Right atrium auricular region (tissue), 2 donors: ENCODE measurements at regions not wholly inside any gene's neighbourhood (a gene's known extent, or its start where the extent isn't known, plus 50 kb on each side); places are given as distances from the start of the nearest gene placed in this dataset.
A peak's percentile ranks its signal among the peaks of the same experiment; 100 is the strongest.
"Not testable (repeated sequence)": the region's sequence is repeated elsewhere in the genome, so short reads cannot be mapped to it uniquely, and the experiment has no call there.

Experiments
- DNase-seq: peaks from one replicate; pipeline ENCODE4 v3.0.0-alpha.2; 2019; ENCODE audit warnings: low spot score
- H3K27ac ChIP-seq, 2 donors: fragments of 200-600 bp; sonication (generic); 1 replicate in 1 of 2; 2 replicates in 1 of 2; pipeline ENCODE4 v1.5.1; 2016 to 2019
- H3K27me3 ChIP-seq, 2 donors: fragments of 200-600 bp; sonication (generic); one replicate each; pipeline versions ENCODE4 v1.5.1 to v1.6.0; 2017 to 2019
- H3K36me3 ChIP-seq: fragments of 200-600 bp; sonication (generic); one replicate; pipeline ENCODE4 v1.5.1; 2016
- H3K4me1 ChIP-seq, 2 donors: fragments of 200-600 bp; sonication (generic); one replicate each; pipeline versions ENCODE4 v1.5.1 to v1.6.0; 2017 to 2019
- H3K4me3 ChIP-seq, 2 donors: fragments of 200-600 bp; sonication (generic); 1 replicate in 1 of 2; 2 replicates in 1 of 2; pipeline ENCODE4 v1.5.1; 2017 to 2019; ENCODE audit warnings: mild to moderate bottlenecking in 1 of 2, moderate library complexity in 1 of 2
- H3K9me3 ChIP-seq, 2 donors: fragments of 200-600 bp; sonication (generic); one replicate each; pipeline ENCODE4 v1.5.1; 2019
- CTCF ChIP-seq, 2 donors: fragments of 200-600 bp; sonication (generic); IDR thresholded peaks; one replicate each; pipeline ENCODE4 v1.5.1; 2019; ENCODE audit warnings: antibody characterized with exemption in 2 of 2

DNA sequence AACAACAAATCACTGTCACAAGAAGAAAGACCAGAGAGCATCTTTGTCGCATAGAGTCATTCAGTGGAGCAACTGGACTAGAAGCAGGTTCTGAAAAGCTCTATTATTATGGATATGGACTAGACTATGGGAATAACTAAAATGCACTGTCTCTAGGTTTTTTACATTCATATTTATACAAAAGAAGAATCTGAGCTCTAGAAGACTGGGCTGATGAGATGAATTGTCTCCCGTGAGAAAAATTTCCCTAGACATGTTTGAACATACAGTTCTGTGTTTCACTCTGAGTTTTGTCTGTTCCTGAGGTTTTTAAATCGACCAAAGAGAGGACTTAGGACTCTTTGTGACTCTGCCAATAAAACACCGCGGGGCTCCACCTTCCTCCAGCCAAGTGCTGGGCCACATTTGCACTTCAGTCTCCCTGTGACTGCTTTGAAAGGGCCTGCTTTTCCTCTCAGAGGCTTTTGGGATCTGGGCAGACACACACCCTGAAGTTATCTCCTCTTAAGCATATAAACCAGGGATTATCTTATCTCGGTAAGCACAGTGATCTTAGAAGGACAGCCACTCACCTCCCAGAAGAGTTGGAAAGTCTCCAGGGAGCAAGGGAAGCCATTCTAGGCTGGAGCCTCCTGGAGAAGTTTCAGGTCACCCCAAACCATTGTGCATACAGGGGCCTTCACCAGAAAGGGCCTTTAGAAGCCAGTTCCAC, 101.0 kb upstream of the JCAD start:
- Histone ChIP-seq H3K9me3 (no peaks in the 10 kb centered on the region), H3K36me3 (no peaks in the 10 kb centered on the region), H3K27me3 (no peaks in the 10 kb centered on the region), H3K4me3 (no peak overlapping the region), H3K27ac (no peak overlapping the region), H3K4me1 (no peaks in the 10 kb centered on the region)
- no peak for DNase-seq
- TF ChIP-seq CTCF (IDR thresholded peaks at IDR 0.05) = no peak

- not testable (repeated sequence) for H3K4me1 ChIP-seq, H3K9me3 ChIP-seq, H3K27ac ChIP-seq, H3K27me3 ChIP-seq, H3K4me3 ChIP-seq, H3K36me3 ChIP-seq, DNase-seq
Observed at GRCh38 chr10:30159614-30160013, 100.2 kb upstream of the JCAD start.

- no peaks in the 10 kb centered on the region for H3K36me3 ChIP-seq
- no peaks in the 10 kb centered on the region for H3K4me1 ChIP-seq
- DNase-seq = no peak
- no peak overlapping the region for H3K27ac ChIP-seq
- H3K9me3 ChIP-seq = no peaks in the 10 kb centered on the region
- no peak overlapping the region for H3K4me3 ChIP-seq
- no peak for TF ChIP-seq CTCF (IDR thresholded peaks at IDR 0.05)
- H3K27me3 ChIP-seq = no peaks in the 10 kb centered on the region
Observed at GRCh38 chr10:30158325-30158960, 99.1 kb upstream of the JCAD start.

DNA sequence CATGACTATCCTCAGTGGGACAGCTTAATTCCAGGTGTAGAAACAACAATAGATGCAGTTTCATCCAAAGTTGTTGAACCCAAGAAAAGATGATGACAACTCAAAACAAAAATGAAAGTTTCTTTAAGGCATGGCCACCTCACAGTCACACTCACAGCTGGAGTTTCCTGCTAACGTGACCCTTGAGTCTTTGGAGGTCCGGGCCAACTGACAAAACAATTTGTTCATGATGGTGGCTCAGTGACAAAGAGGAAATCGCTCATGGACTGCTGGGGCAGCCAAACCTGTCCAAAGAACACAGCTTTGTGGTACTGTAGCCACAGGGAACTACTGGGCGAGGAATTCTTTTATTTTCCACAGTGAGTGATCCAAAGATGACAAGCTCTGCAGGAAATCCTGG, 96.0 kb upstream of the JCAD start:
- TF ChIP-seq CTCF (IDR thresholded peaks at IDR 0.05) = no peak
- Histone ChIP-seq H3K27me3 (no peaks in the 10 kb centered on the region), H3K4me3 (no peak overlapping the region), H3K36me3 (no peaks in the 10 kb centered on the region), H3K27ac (peak overlapping the region in 1 of 2 donors; percentile 51), H3K4me1 (peaks cover 0 to 9% of the 10 kb centered on the region in 2 donors), H3K9me3 (no peaks in the 10 kb centered on the region)
- DNase-seq = peak; percentile 63

DNA sequence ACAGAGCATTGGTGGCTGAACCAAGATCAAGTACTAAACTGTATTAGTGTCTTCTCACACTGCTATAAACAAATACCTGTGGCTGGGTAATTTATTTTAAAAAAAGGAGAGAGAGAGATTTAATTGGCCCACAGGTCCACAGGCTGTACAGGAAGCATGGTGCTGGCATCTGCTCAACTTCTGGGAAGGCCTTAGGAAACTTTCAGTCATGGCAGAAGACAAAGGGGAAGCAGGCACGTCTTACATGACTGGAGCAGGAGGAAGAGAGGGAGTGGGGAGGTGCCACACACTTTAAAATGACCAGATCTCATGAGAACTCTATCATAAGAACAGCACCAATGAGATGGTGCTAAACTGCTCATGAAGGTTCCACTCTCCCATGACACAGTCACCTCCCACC, 95.2 kb upstream of the JCAD start:
- no peak for DNase-seq
- no peaks in the 10 kb centered on the region for H3K36me3 ChIP-seq
- H3K27ac ChIP-seq = no peak overlapping the region
- no peaks in the 10 kb centered on the region for H3K27me3 ChIP-seq
- TF ChIP-seq CTCF (IDR thresholded peaks at IDR 0.05) = no peak
- no peaks in the 10 kb centered on the region for H3K9me3 ChIP-seq
- H3K4me1 ChIP-seq = peaks cover 0 to 9% of the 10 kb centered on the region in 2 donors
- H3K4me3 ChIP-seq = no peak overlapping the region

- Histone ChIP-seq H3K4me1 (peaks cover 0 to 9% of the 10 kb centered on the region in 2 donors), H3K9me3 (no peaks in the 10 kb centered on the region), H3K36me3 (no peaks in the 10 kb centered on the region), H3K27me3 (no peaks in the 10 kb centered on the region), H3K27ac (no peak overlapping the region), H3K4me3 (no peak overlapping the region)
- DNase-seq = no peak
- no peak for TF ChIP-seq CTCF (IDR thresholded peaks at IDR 0.05)
Observed at GRCh38 chr10:30154126-30154525, 94.7 kb upstream of the JCAD start.
